HTR-8/SVneo (cell line): ENCODE measurements at regions not wholly inside any gene's neighbourhood (a gene's known extent, or its start where the extent isn't known, plus 50 kb on each side); places are given as distances from the start of the nearest gene placed in this dataset.
"Not testable (repeated sequence)": the region's sequence is repeated elsewhere in the genome, so short reads cannot be mapped to it uniquely, and the experiment has no call there.

Experiments used
- DNase-seq: peaks from one replicate; pipeline ENCODE4 v3.0.0; 2011; ENCODE audit warnings: low spot score, mixed read lengths; ENCODE audit not compliant: insufficient read length
- FAIRE-seq: peaks from 2 replicates; lab custom pipeline; 2011; peaks lifted over from hg19 to GRCh38; lab: Jason Lieb, UNC

DNA sequence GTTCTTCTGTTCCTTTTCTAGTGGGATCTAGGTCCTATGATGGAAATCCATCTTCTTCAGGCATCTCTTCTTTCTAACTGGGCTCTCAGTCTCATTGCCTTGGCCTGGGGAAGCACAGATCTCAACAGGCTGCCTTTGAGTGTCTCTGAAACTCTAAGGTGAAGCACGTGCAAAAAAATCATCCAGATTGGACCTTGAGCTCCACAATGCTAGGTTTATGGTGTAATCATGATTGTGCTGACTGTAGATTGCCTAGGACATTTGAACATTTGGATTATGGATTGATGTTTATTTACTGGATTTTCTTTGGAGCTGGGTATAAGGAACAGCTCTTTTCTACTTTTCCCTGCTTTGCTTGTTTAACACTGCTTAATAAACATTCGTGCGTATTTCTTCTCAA lies 191.5 kb upstream of the NR3C2 start:
- FAIRE-seq (no peak), DNase-seq (no peak)

DNA sequence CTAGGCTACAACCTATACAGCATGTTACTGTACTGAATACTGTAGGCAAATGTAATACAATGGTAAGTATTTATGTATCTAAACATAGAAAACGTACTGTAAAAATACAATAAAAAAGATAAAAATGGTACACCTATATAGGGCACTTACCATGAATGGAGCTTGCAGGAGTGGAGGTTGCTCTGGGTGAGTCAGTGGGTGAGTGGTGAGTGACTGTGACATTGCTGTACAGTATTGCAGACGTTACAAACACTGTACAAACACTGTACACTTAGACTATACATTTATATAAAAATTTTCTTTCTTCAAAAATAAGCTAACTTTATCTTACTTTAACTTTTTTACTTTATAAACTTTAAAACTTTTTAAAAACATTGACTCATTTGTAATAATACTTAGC lies 190.3 kb upstream of the NR3C2 start:
- FAIRE-seq (no peak), DNase-seq (no peak)

DNA sequence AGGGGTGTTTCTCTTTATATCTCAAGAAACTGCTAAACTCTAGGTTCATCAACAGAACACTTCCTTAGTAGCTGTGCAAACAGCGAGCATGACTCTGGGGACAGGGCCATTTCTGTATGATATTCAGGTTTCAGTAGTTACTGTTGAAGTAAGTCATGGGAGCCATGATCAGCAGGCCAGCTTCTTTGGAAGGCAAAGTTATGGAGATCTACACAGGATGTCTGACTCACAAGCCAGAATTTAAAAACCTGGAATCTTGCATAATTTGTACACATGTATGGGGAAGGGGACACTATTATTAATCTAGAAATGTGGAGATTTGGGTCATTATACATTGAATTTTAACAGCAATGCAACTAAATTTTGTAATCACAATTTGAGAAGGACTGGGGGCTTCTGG lies 187.8 kb upstream of the NR3C2 start:
- DNase-seq (no peak), FAIRE-seq (no peak)

DNA sequence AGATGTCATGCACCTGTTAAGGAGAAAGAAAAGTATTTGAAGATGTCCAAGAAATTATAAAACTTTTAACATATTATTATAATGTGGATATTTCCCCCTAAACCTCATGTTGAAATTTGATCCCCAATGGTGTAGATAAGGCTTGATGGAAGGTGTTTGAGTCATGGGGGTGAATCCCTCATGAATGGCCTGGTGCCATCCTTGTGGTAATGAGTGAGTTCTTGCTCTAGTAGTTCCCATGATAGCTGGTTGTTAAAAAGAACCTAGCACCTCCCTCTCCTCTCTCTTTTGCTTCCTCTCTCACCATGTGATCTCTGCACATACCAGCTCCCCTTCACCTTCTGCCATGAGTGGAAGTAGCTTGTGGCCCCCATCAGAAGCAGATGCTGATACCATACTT lies 176.6 kb upstream of the NR3C2 start:
- DNase-seq (no peak), FAIRE-seq (no peak)

GRCh38 chr4:148608968-148609367 lies 166.8 kb upstream of the NR3C2 start:
- no peak for FAIRE-seq
- DNase-seq = no peak

DNA sequence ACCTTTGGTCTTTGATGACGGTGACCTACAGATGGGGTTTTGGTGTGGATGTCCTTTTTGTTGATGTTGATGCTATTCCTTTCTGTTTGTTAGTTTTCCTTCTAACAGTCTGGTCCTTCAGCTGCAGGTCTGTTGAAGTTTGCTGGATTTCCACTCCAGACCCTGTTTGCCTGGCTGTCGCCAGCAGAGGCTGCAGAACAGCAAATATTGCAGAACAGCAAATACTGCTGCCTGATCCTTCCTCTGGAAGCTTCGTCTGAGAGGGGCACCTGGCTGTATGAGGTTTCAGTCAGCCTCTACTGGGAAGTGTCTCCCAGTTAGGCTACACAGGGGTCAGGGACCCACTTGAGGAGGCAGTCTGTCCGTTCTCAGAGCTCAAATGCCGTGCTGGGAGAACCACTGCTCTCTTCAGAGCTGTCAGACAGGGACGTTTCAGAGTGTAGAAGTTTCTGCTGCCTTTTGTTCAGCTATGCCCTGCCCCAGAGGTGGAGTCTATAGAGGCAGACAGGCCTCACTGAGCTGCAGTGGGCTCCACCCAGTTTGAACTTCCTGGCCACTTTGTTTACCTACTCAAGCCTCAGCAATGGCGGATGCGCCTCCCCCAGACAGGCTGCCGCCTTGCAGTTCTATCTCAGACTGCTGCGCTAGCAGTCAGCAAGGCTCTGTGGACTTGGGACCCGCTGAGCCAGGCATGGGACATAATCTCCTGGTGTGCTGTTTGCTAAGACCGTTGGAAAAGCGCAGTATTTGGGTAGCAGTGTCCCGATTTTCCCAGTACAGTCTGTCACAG lies 156.4 kb upstream of the NR3C2 start:
- FAIRE-seq = not testable (repeated sequence)

GRCh38 chr4:148589182-148589581 lies 147.0 kb upstream of the NR3C2 start:
- FAIRE-seq (no peak), DNase-seq (no peak)

More for the DNA sequence above, 156.4 kb upstream of the NR3C2 start:
- not testable (repeated sequence) for DNase-seq

DNA sequence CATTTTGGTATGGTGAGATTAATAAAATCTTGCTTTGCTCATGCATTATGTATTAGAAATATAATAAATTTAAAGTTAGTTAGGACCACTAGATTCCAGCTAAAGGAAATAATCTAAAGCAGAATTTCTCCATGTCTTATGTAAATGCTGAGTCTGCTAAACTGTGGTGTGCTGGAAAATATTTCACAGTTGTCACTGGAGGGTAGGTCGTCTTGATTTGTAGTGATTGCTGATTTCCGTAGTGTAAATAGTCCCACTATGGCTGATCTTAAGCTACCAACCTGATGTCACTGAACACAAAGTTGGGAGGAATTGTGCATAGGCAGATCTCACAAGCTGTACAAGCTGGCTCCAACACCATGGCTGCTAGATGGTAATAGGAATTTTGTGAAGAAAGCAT lies 133.4 kb upstream of the NR3C2 start:
- DNase-seq (no peak), FAIRE-seq (no peak)

DNA sequence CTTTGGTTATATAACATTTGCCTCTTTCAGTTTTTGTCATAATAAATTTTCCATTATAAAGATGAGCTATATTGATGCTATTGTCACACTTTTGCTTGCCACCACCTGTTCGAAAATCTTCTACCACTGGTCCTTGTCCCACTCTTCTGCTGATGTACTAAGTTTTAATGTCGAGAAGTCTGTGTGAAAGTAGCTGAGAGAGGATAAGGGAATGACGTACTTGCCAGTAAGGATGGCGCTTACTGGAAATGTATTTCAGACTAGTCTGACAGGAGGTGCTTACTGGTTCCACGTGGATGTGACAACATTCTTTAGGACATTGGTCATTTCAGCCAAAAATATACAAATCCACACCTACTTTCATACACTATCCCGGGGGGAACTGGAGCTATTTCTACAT lies 132.7 kb upstream of the NR3C2 start:
- no peak for FAIRE-seq
- DNase-seq = no peak

DNA sequence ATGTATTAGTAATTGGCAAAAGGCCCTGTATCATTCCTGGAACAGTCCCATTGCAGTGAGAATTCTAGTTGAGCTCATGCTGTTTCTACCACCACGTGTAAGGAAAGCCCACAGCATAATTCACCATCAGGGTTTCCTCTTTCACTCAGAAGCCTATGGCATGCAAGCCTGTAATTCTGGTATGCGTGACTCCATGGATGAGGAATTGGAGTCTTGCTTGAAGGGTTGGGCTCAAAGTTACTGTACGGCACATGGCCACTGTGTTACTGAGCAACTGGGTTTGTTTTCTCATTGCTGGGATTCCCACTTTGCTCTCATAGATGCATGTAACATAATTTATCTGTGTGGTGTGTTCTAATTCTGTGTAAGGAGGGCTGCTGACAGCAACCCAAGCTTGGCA lies 132.3 kb upstream of the NR3C2 start:
- DNase-seq = no peak
- FAIRE-seq = no peak

DNA sequence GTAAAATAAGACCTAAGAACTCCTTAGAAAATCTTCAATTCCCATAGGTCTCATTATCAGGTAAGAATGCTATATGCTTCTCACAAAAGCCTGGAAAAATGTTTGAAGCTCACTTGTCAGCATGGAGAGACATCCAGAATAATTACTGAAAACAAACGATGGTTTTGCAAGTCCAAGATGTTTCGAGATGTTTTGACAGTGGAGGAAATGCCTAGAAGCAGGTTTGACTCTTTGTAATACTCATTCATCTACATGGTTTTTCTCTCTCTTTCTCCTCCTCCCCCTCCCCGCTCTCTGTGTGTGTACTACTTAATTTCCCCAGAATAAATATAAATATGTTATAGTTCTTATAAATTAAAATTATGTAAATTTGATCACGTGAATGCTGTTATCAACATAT lies 131.9 kb upstream of the NR3C2 start:
- DNase-seq (no peak), FAIRE-seq (no peak)

DNA sequence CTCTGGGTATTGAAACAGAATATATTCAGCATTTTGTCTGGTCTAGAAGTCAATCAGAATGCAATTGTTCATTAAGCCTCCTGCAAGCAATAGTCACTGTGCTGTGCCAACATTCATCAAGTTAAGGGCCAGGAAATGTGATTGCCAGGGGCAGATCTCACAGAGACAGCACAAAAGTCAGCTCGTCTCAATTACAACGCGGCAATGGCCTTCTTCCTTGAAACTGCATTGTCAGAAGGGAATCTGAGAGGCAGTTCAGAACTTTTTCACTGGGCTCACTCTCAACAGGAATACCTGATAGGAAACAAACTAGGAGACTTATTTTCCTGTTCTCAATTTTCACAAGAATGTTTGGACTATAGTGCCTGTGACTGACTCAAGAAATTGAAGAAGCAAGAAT lies 131.1 kb upstream of the NR3C2 start:
- DNase-seq (no peak), FAIRE-seq (no peak)

DNA sequence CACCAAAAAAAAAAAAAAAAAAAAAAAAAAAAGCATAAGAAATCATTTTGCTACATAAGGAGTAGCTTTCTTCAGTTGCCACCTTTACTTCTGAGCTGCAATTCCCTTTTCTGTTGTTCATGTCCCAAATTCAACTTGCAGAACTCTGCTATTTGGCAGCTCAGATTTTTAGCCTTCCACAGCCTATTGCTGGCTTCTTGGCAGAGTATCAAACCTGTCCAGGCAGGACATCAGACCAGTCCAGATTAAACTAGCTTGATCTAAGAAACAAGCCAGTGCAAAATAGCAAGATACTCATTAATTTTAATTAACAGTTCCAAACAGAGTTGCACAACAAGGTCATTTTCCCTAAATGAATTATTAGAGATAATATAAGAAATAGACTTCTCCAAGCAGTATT lies 123.6 kb upstream of the NR3C2 start:
- FAIRE-seq = no peak
- no peak for DNase-seq

GRCh38 chr4:148563684-148564083 lies 121.5 kb upstream of the NR3C2 start:
- DNase-seq (no peak), FAIRE-seq (no peak)

DNA sequence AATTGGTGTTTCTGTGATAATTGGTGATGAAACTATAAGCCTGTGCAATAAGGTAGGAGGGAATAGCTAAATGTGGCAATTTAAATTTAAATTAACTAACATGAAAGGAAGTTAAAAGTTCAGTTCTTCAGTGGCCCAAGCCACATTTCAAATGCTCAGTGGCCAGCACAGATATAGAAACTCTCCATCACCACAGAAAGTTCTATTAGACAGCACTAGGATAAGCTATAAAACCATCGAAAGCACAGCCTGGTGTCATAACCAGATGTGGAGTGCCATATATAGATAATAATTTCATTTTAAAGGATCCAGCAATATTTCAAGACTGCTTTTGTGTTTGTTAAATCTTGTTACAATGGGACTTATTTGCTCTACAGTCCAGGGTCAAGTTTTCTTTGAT lies 119.3 kb upstream of the NR3C2 start:
- no peak for DNase-seq
- FAIRE-seq = no peak

DNA sequence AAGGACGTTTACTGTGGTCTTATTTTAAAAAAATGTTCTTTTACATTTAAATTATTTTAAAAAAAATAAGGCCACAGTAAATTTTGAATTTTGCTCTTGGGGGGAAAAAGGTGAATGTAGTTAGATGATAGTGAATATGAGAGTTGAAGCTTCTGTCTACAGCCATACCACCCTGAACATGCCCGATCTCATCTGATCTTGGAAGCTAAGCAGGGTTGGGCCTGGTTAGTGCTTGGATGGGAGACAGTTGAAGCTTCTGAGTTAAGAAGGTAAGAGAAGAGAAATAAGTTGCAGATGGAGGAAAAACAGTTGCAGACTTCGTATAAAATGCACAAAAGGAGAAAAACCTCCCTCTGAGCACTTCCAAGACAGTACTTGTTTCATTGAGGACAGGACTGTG lies 115.6 kb upstream of the NR3C2 start:
- FAIRE-seq = no peak
- no peak for DNase-seq

DNA sequence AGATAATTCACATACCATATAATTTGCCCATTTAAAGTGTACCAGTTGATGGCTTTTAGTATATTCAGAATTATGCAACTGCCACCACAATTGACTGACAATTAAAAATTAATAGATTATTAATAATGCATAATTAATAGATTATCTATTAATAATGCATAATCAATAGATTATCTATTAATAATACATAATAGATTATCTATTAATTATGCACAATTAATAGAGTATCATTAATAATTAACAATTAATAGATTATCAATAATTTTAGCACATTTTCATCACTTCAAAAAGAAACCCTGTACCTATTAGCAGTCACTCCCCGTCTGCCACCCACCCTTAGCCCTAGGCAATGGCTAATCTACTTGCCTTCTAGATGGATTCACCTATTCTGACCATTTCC lies 108.6 kb upstream of the NR3C2 start:
- DNase-seq (no peak), FAIRE-seq (no peak)

GRCh38 chr4:148542922-148543623 lies 100.9 kb upstream of the NR3C2 start:
- DNase-seq (no peak), FAIRE-seq (no peak)

- no peak for FAIRE-seq
- no peak for DNase-seq
These were observed 98.6 kb upstream of the NR3C2 start for GRCh38 chr4:148540622-148541326.

- DNase-seq = no peak
- FAIRE-seq = no peak
These were observed 97.2 kb upstream of the NR3C2 start for GRCh38 chr4:148539387-148539786.

- not testable (repeated sequence) for DNase-seq, FAIRE-seq
These were observed 91.6 kb upstream of the NR3C2 start for GRCh38 chr4:148533851-148534250.
